ENCODE measurements at regions not wholly inside any gene's neighbourhood (a gene's known extent, or its start where the extent isn't known, plus 50 kb on each side); places are given as distances from the start of the nearest gene placed in this dataset.

DNA sequence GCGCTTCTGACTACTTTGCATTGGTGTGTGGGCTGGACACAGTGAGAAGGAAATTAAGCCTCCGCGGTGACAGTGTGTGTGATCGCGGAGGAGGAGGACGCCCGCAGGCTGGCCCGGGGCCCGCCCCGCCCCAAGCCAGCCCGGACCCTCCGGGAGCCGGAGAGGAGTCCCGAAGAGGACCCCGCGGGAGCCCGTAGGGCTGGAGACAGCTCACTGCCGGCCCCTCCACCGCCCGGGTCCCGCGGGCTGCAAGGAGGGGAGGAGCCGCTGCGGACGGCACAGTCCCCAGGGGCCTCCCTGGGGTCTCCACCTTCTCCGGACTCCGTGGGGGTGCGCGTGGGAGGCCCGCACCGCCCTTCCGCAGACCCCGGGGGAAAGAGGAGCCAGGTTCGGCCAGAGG, 146.4 kb upstream of the ERCC6L2 start:
- no peak overlapping the region for H3K27ac ChIP-seq
- H3K9me3 ChIP-seq = no peaks in the 10 kb centered on the region
- H3K4me3 ChIP-seq = no peak overlapping the region
- no peaks in the 10 kb centered on the region for H3K36me3 ChIP-seq
- 100% methylated on average over 1 of the region's 34 CpGs for WGBS (ENCODE audit: insufficient coverage, low coverage, low lambda C conversion rate, missing lambda C conversion rate)
- H3K4me1 ChIP-seq = no peaks in the 10 kb centered on the region
- ATAC-seq (peak in 1 of 4 donors; percentile 30), DNase-seq (no peak)
- TF ChIP-seq, protein P1, sequence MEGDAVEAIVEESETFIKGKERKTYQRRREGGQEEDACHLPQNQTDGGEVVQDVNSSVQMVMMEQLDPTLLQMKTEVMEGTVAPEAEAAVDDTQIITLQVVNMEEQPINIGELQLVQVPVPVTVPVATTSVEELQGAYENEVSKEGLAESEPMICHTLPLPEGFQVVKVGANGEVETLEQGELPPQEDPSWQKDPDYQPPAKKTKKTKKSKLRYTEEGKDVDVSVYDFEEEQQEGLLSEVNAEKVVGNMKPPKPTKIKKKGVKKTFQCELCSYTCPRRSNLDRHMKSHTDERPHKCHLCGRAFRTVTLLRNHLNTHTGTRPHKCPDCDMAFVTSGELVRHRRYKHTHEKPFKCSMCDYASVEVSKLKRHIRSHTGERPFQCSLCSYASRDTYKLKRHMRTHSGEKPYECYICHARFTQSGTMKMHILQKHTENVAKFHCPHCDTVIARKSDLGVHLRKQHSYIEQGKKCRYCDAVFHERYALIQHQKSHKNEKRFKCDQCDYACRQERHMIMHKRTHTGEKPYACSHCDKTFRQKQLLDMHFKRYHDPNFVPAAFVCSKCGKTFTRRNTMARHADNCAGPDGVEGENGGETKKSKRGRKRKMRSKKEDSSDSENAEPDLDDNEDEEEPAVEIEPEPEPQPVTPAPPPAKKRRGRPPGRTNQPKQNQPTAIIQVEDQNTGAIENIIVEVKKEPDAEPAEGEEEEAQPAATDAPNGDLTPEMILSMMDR (IDR thresholded peaks at IDR 0.05) = no peak
- TF ChIP-seq POLR2A (IDR thresholded peaks at IDR 0.05) = no peak
- no peaks in the 10 kb centered on the region for H3K27me3 ChIP-seq
- intact Hi-C loops (cut with DNase I) = no loop called here

DNA sequence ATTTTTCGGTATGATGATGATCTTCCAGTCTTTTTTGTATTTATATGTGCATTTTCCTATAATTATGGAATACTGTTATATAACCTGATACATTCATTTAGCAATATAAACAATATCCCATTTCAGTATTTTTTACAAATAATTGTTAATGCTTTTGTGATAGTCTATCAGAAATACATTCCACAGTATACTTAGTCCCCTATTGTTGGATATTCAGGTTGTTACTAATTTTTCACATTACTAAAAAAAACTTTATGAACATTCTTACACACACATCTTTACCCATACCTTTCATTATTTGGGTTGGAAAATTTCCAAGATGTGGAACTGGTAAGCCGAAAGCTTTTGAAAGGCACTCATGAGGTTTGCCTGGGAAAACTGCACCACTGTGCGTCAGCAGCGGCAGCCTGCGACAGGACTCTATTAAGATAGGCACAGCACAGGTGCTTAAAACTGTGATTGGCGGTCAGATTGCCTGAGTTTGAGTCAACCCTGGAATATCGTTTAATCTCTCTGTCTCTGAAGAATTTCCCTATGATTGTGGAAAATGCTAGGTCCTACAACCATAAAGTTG, 147.5 kb upstream of the ERCC6L2 start:
- no peaks in the 10 kb centered on the region for H3K9me3 ChIP-seq
- intact Hi-C loops (cut with DNase I) = no loop called here
- ATAC-seq (no peak), DNase-seq (no peak)
- no peaks in the 10 kb centered on the region for H3K4me1 ChIP-seq
- 89% methylated on average over 5 of the region's 7 CpGs for WGBS (ENCODE audit: insufficient coverage, low coverage, low lambda C conversion rate, missing lambda C conversion rate)
- TF ChIP-seq POLR2A (IDR thresholded peaks at IDR 0.05) = no peak
- TF ChIP-seq, protein P1 (IDR thresholded peaks at IDR 0.05) = no peak
- H3K4me3 ChIP-seq = no peak overlapping the region
- H3K36me3 ChIP-seq = no peaks in the 10 kb centered on the region
- no peak overlapping the region for H3K27ac ChIP-seq
- no peaks in the 10 kb centered on the region for H3K27me3 ChIP-seq

DNA sequence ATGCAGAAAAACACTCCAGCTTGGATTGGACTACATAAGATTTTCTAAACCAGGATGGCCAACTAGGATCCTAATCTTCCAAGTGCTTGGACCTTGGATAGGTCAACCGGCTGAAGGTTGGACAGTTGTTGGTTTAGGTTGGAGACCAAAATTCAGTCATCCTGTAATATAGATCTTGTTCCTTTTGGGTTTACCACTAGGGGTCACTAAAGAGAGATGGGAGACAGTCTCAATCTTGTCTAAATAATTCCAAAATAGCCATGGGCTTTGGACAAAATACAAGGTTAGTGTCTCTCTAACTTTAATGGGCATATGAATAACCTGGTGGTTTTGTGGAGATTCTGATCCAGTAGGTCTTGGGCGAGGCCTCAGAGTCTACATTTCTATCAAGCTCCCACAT, 148.7 kb upstream of the ERCC6L2 start:
- TF ChIP-seq, protein P1 (IDR thresholded peaks at IDR 0.05) = peak; percentile 74 to 81 (median 79)
- no peak for TF ChIP-seq POLR2A (IDR thresholded peaks at IDR 0.05)
- ATAC-seq (peak; percentile 83 to 90 (median 87)), DNase-seq (no peak)
- intact Hi-C loops (cut with DNase I) = no loop called here
- Histone ChIP-seq H3K27me3 (no peaks in the 10 kb centered on the region), H3K36me3 (no peaks in the 10 kb centered on the region), H3K9me3 (no peaks in the 10 kb centered on the region), H3K27ac (no peak overlapping the region), H3K4me3 (no peak overlapping the region), H3K4me1 (no peaks in the 10 kb centered on the region)
- 15% methylated on average over 1 of the region's 2 CpGs for WGBS (ENCODE audit: insufficient coverage, low coverage, low lambda C conversion rate, missing lambda C conversion rate)

DNA sequence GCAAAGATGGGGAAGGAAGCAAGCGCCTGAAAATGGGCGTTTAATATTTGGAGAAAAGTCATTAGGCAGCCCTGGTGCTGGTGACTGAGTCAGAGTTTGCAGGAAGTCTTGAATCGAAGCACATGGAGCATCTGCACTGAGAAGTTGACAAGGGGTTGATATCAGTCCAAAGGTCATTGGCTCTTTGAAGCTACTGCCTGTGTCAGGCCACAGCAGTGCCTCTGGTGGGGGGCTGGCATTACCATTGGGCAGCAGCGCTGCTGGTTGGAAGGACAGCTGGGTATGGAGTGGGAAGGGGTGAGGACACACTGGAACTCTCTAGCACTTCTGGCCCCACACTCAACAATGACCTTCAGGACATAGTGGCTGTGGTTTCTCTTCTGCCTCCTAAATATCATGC, 150.4 kb upstream of the ERCC6L2 start:
- H3K9me3 ChIP-seq = no peaks in the 10 kb centered on the region
- ATAC-seq = no peak
- no peaks in the 10 kb centered on the region for H3K27me3 ChIP-seq
- H3K4me1 ChIP-seq = no peaks in the 10 kb centered on the region
- no peak for DNase-seq
- no peak overlapping the region for H3K4me3 ChIP-seq
- WGBS (ENCODE audit: insufficient coverage, low coverage, low lambda C conversion rate, missing lambda C conversion rate) = 50% methylated on average over 3 of the region's 4 CpGs
- no peak overlapping the region for H3K27ac ChIP-seq
- no peak for TF ChIP-seq POLR2A (IDR thresholded peaks at IDR 0.05)
- TF ChIP-seq, protein P1 (IDR thresholded peaks at IDR 0.05) = no peak
- H3K36me3 ChIP-seq = no peaks in the 10 kb centered on the region
- intact Hi-C loops (cut with DNase I) = no loop called here

Data from right lobe of liver (tissue), 6 donors.